NCI-H1105 (cell line): ENCODE measurements at regions not wholly inside any gene's neighbourhood (a gene's known extent, or its start where the extent isn't known, plus 50 kb on each side); places are given as distances from the start of the nearest gene placed in this dataset.

Experiments
- DNase-seq: peaks from one replicate; lab custom pipeline; 2025; lab: John Stamatoyannopoulos, UW

- DNase-seq, result no peak
These were observed 133.0 kb downstream of the ASB7 start for GRCh38 chr15:100735129-100736053.

GRCh38 chr15:100737214-100737613 is 134.8 kb downstream of the ASB7 start:
- no peak for DNase-seq

GRCh38 chr15:100738614-100739013 is 136.2 kb downstream of the ASB7 start:
- no peak for DNase-seq

- DNase-seq, result no peak
These were observed 137.7 kb downstream of the ASB7 start for GRCh38 chr15:100740138-100740537.

GRCh38 chr15:100751585-100751984 is 128.0 kb upstream of the ALDH1A3 start:
- DNase-seq, result no peak

- no peak for DNase-seq
These were observed 126.1 kb upstream of the ALDH1A3 start for GRCh38 chr15:100753503-100753902.

GRCh38 chr15:100757661-100758060 is 122.0 kb upstream of the ALDH1A3 start:
- DNase-seq, result no peak

GRCh38 chr15:100758555-100758954 is 121.1 kb upstream of the ALDH1A3 start:
- DNase-seq, result no peak

GRCh38 chr15:100759106-100759505 is 120.5 kb upstream of the ALDH1A3 start:
- DNase-seq, result no peak

- no peak for DNase-seq
These were observed 119.8 kb upstream of the ALDH1A3 start for GRCh38 chr15:100759698-100760356.

GRCh38 chr15:100760357-100760903 is 119.2 kb upstream of the ALDH1A3 start:
- no peak for DNase-seq

- DNase-seq, result no peak
These were observed 118.2 kb upstream of the ALDH1A3 start for GRCh38 chr15:100761290-100761935.

GRCh38 chr15:100762289-100762688 is 117.3 kb upstream of the ALDH1A3 start:
- no peak for DNase-seq

GRCh38 chr15:100762913-100763834 is 116.5 kb upstream of the ALDH1A3 start:
- DNase-seq, result no peak

- no peak for DNase-seq
These were observed 115.5 kb upstream of the ALDH1A3 start for GRCh38 chr15:100763835-100764750.

- DNase-seq, result no peak
These were observed 114.7 kb upstream of the ALDH1A3 start for GRCh38 chr15:100764778-100765466.

GRCh38 chr15:100765467-100766241 is 114.0 kb upstream of the ALDH1A3 start:
- no peak for DNase-seq

- no peak for DNase-seq
These were observed 113.2 kb upstream of the ALDH1A3 start for GRCh38 chr15:100766243-100767000.
